Endothelial cell of umbilical vein (primary cell): ENCODE measurements at regions not wholly inside any gene's neighbourhood (a gene's known extent, or its start where the extent isn't known, plus 50 kb on each side); places are given as distances from the start of the nearest gene placed in this dataset.

Source experiments
- BruUV-seq: library from RNA; stranded (reverse); fragments of 400-500 nt; replicated peaks from 2 replicates; lab custom pipeline; 2021; lab: Mats Ljungman, UMichigan
- CTCF ChIA-PET: fragments of 300-600, 350-600 bp; sonication (Branson Sonifier 250); formaldehyde crosslinking; loops from one replicate; lab custom pipeline; 2021; ENCODE audit warnings: antibody characterized with exemption, inconsistent platforms; lab: Charles Lee
- POLR2A ChIA-PET: fragments of 300-600, 350-600 bp; sonication (Branson Sonifier 250); formaldehyde crosslinking; loops from one replicate; lab custom pipeline; 2021; ENCODE audit warnings: antibody characterized with exemption, inconsistent platforms; lab: Charles Lee
- DNase-seq: peaks from one replicate; pipeline ENCODE4 v3.0.0-alpha.2; 2011; ENCODE audit warnings: low read depth, low spot score
- FAIRE-seq: peaks from 2 replicates; lab custom pipeline; 2011; peaks lifted over from hg19 to GRCh38; lab: Jason Lieb, UNC
- H2AFZ ChIP-seq: 2 replicates; pipeline ENCODE4 v1.6.0; 2012; ENCODE audit warnings: low read depth, low read length, control low read depth, inconsistent platforms
- H3K27ac ChIP-seq: 2 replicates; pipeline ENCODE4 v1.5.1; 2011; ENCODE audit warnings: low read depth, mild to moderate bottlenecking, control low read depth, low read length, moderate library complexity; ENCODE audit not compliant: insufficient read depth
- H3K27me3 ChIP-seq, 2 experiments: 2 replicates each; pipeline versions ENCODE4 v1.6.0 to v1.6.1; 2011; ENCODE audit warnings: low read length in 2 of 2, mixed read lengths in 1 of 2; ENCODE audit not compliant: control insufficient read depth in 2 of 2, insufficient read depth in 2 of 2
- H3K36me3 ChIP-seq, 2 experiments: 2 replicates in 1 of 2; 3 replicates in 1 of 2; pipeline ENCODE4 v1.5.1; 2011; ENCODE audit warnings: low read length in 2 of 2, mild to moderate bottlenecking in 1 of 2, moderate library complexity in 1 of 2; ENCODE audit not compliant: control insufficient read depth in 2 of 2, insufficient read depth in 2 of 2; ENCODE audit errors: extremely low read depth in 1 of 2
- H3K4me1 ChIP-seq: 3 replicates; pipeline ENCODE4 v1.5.1; 2011; ENCODE audit warnings: mild to moderate bottlenecking, low read length; ENCODE audit not compliant: control insufficient read depth, insufficient read depth; ENCODE audit errors: extremely low read depth
- H3K4me2 ChIP-seq: 2 replicates; pipeline ENCODE4 v1.6.1; 2011; ENCODE audit warnings: low read length, control low read depth, mixed read lengths; ENCODE audit not compliant: insufficient read depth
- H3K4me3 ChIP-seq, 3 experiments: fragments of 200-600 bp in 1 of 3; sonication (generic), shearing (Covaris generic) in 1 of 3; replicated peaks in 1 of 3; 2 replicates each; pipeline ENCODE4 v1.5.1; 2011 to 2016; ENCODE audit warnings: control low read depth in 3 of 3, low read length in 3 of 3, mild to moderate bottlenecking in 2 of 3, inconsistent platforms in 1 of 3, low read depth in 1 of 3, moderate library complexity in 1 of 3; ENCODE audit not compliant: insufficient read depth in 1 of 3
- H3K79me2 ChIP-seq: 2 replicates; pipeline ENCODE4 v1.6.0; 2012; ENCODE audit warnings: low read length, inconsistent platforms; ENCODE audit not compliant: control insufficient read depth, insufficient read depth
- H3K9ac ChIP-seq: replicated peaks from 2 replicates; pipeline ENCODE3; 2011; ENCODE audit warnings: low read length, control low read depth; ENCODE audit not compliant: insufficient read depth; ENCODE audit errors: extremely low read depth
- H3K9me1 ChIP-seq: replicated peaks from 3 replicates; pipeline ENCODE4 v1.6.0; 2011; ENCODE audit warnings: mild to moderate bottlenecking, low read length; ENCODE audit not compliant: control insufficient read depth, insufficient read depth; ENCODE audit errors: extremely low read depth
- H3K9me3 ChIP-seq: replicated peaks from 2 replicates; pipeline ENCODE4 v1.5.1; 2012; ENCODE audit warnings: low read length, inconsistent platforms; ENCODE audit not compliant: control insufficient read depth, insufficient read depth
- H4K20me1 ChIP-seq: replicated peaks from 2 replicates; pipeline ENCODE3; 2011; ENCODE audit warnings: mild to moderate bottlenecking, low read length; ENCODE audit not compliant: control insufficient read depth, insufficient read depth; ENCODE audit errors: extremely low read depth
- CTCF ChIP-seq, 2 donors: IDR thresholded peaks; 1 replicate in 1 of 2; 2 replicates in 1 of 2; pipeline ENCODE4 v1.5.1; 2011; ENCODE audit warnings: low read length in 2 of 2, mild to moderate bottlenecking in 2 of 2, moderate library complexity in 2 of 2, control low read depth in 1 of 2, inconsistent platforms in 1 of 2, low read depth in 1 of 2; ENCODE audit not compliant: insufficient read depth in 1 of 2; ENCODE audit errors: extremely low read depth in 1 of 2
- EZH2 ChIP-seq: IDR thresholded peaks from 2 replicates; pipeline ENCODE4 v1.6.1; 2012; ENCODE audit warnings: borderline replicate concordance, low read depth, mild to moderate bottlenecking, moderate library complexity, low read length, inconsistent platforms; ENCODE audit not compliant: severe bottlenecking
- FOS ChIP-seq: IDR thresholded peaks from 2 replicates; pipeline ENCODE4 v1.6.1; 2011; ENCODE audit warnings: mild to moderate bottlenecking, low read length, moderate library complexity, borderline replicate concordance; ENCODE audit not compliant: insufficient read depth
- GATA2 ChIP-seq: IDR thresholded peaks from 2 replicates; pipeline ENCODE4 v1.7.0; 2011; ENCODE audit warnings: low read depth, mild to moderate bottlenecking, moderate library complexity, mixed read lengths, low read length; ENCODE audit not compliant: insufficient read length, insufficient read depth
- JUN ChIP-seq: IDR thresholded peaks from 2 replicates; pipeline ENCODE4 v1.6.1; 2011; ENCODE audit warnings: borderline replicate concordance, low read depth; ENCODE audit not compliant: insufficient read length, insufficient read depth
- MAX ChIP-seq: IDR thresholded peaks from 2 replicates; pipeline ENCODE4 v1.6.1; 2011; ENCODE audit not compliant: insufficient read depth, insufficient read length
- MYC ChIP-seq: IDR thresholded peaks from one replicate; pipeline ENCODE4 v1.6.1; 2011; ENCODE audit warnings: mild to moderate bottlenecking, low read depth, low read length
- POLR2A ChIP-seq: IDR thresholded peaks from 2 replicates; pipeline ENCODE4 v1.6.1; 2012; ENCODE audit warnings: low read depth, mild to moderate bottlenecking, control low read depth, low read length
- POLR2AphosphoS5 ChIP-seq: IDR thresholded peaks from 2 replicates; pipeline ENCODE4 v1.6.1; 2012; ENCODE audit warnings: low read depth, mild to moderate bottlenecking, control low read depth, low read length, moderate library complexity; ENCODE audit not compliant: insufficient read depth
- dilution Hi-C: fragments of 300-500 bp; cut with MboI; formaldehyde crosslinking; loops from one replicate; pipeline ENCODE4 v1.15.0; 2019; ENCODE audit warnings: low sequenced_read_pairs; ENCODE audit not compliant: extremely low pct_ligation_motif_present
- intact Hi-C: fragments of 100-400 bp; cut with micrococcal nuclease; formaldehyde crosslinking; loops from one replicate; pipeline ENCODE4 v1.10.0; 2022

GRCh38 chr2:217325816-217326215 is 466.0 kb upstream of the TNP1 start:
- Histone ChIP-seq H3K36me3 (no peaks in the 10 kb centered on the region), H3K9ac (no peak overlapping the region), H4K20me1 (no peaks in the 10 kb centered on the region), H3K27ac (no peak overlapping the region), H3K79me2 (no peaks in the 10 kb centered on the region), H3K9me3 (no peaks in the 10 kb centered on the region), H3K9me1 (no peaks in the 10 kb centered on the region), H3K4me3 (no peak overlapping the region), H2AFZ (no peak overlapping the region), H3K4me2 (no peak overlapping the region), H3K4me1 (no peaks in the 10 kb centered on the region), H3K27me3 (no peaks in the 10 kb centered on the region)
- intact Hi-C loops = no loop called here
- DNase-seq = no peak
- dilution Hi-C loops = no loop called here
- CTCF ChIA-PET = no interaction called here
- no peak for FAIRE-seq
- POLR2A ChIA-PET = no interaction called here
- TF ChIP-seq POLR2AphosphoS5 = no peak
- TF ChIP-seq MAX = no peak
- TF ChIP-seq POLR2A = no peak
- TF ChIP-seq JUN = no peak
- no peak for TF ChIP-seq GATA2
- no peak for TF ChIP-seq CTCF (IDR thresholded peaks at IDR 0.05; ENCODE audit: extremely low read depth in 1 of 2, insufficient read depth in 1 of 2, low read depth in 1 of 2, low read length in 2 of 2)
- BruUV-seq = no TSS peak

DNA sequence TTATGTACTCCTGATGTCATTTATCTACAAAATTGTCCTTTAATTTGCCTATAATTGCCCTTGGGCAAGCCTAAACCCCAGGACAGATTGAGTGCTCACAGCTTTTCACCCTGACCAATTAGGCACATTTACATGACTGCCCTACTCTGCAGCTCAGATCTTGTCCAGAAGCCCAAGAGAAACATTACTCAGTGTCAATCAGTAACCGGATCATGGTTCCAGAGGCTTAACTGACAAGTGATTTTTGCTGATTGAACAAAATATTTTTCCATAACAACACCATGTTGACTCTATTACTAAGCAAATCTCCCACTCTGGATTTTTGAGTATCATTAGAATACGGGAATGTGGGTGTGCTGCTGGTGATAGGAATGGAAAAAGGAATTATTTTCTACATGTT is 465.4 kb upstream of the TNP1 start:
- Histone ChIP-seq H2AFZ (no peak overlapping the region), H3K79me2 (no peaks in the 10 kb centered on the region), H3K9ac (no peak overlapping the region), H3K4me1 (no peaks in the 10 kb centered on the region), H4K20me1 (no peaks in the 10 kb centered on the region), H3K36me3 (no peaks in the 10 kb centered on the region), H3K4me3 (no peak overlapping the region), H3K27me3 (no peaks in the 10 kb centered on the region), H3K9me1 (no peaks in the 10 kb centered on the region), H3K9me3 (no peaks in the 10 kb centered on the region), H3K27ac (no peak overlapping the region), H3K4me2 (no peak overlapping the region)
- BruUV-seq = no TSS peak
- dilution Hi-C loops (no loop called here), intact Hi-C loops (no loop called here)
- FAIRE-seq (no peak), DNase-seq (no peak)
- ChIA-PET POLR2A (no interaction called here), CTCF (no interaction called here)
- TF ChIP-seq MAX = no peak
- TF ChIP-seq EZH2 = no peak
- TF ChIP-seq GATA2 = no peak
- TF ChIP-seq POLR2AphosphoS5 = no peak
- TF ChIP-seq FOS = no peak
- TF ChIP-seq POLR2A = no peak
- no peak for TF ChIP-seq MYC
- TF ChIP-seq CTCF (IDR thresholded peaks at IDR 0.05; ENCODE audit: extremely low read depth in 1 of 2, insufficient read depth in 1 of 2, low read depth in 1 of 2, low read length in 2 of 2) = no peak
- TF ChIP-seq JUN = no peak
